Inferior parietal cortex (tissue), 1 donor: ENCODE measurements at regions not wholly inside any gene's neighbourhood (a gene's known extent, or its start where the extent isn't known, plus 50 kb on each side); places are given as distances from the start of the nearest gene placed in this dataset.

Experiments
- DNase-seq: peaks from one replicate; pipeline ENCODE4 v3.0.0-alpha.2; 2016; ENCODE audit errors: extremely low spot score

DNA sequence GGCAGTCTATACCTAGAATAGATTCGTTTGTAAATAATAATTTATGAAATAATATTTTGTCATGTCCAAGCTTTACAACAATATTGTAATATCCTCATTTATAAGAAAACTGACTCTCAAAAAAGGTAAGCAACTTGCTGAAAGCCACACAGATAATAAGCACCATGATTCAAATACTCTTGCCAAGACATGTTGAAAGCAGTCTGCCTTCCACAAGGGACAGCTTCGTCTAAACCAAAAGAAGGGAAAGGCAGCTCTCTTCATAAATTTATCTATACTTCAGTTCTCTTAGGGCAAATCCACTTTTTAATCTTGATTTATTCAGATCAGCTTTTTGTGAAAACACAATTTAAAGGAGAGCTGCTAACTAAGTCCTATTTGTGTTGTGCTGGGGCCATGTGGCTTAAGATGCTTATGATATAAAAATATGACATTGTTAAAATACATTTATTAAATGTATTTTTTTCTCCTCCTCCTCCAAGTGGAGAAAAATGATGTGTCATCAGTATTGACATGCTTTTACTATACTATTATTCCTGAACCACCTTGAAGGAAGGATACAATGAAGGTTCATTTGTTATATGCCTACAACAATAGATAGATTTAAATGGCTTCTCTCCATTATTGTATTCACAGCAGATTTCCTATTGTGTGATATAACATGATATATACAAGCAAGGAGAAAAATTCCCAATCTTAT, 737.0 kb downstream of the HDGFL1 start:
- DNase-seq, result no peak

- no peak for DNase-seq
Measured at GRCh38 chr6:23307516-23307915, 738.1 kb downstream of the HDGFL1 start.

DNA sequence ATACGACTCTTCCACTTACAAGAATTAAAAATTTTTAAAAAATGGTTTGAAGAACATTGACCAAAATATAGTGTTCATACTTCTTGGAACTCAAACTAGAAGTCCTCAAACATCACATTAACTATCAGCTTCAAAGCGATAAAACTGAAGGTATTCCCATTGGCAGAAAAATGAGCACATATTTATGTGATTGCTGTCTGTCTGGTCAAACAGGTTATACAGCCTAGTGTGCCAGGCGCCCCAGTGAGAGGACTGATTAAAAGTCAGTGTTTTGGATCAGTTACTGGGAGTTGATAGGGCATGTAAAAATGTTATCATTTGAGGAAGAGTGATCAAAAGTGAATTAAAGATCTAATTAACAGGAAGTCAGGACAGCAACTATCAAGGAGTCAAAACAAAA, 738.8 kb downstream of the HDGFL1 start:
- no peak for DNase-seq

DNA sequence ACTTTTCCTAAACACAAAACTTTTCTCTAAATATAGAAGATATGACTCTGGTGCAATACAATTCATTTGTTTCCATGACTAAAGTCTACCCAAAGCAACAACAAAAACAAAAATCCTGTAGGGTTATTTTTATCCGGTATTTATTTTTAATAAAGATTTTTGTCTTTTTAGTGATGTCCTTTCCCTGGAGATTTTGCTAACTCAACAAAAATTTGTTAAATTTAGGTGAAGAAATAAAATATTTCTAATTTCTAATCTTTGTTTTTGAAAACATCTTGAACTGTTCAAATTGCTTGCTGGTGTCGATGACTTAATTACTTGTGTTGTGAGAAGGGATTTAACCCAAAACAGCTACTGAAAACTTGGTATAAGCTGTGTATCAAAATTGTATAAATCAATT, 741.8 kb downstream of the HDGFL1 start:
- no peak for DNase-seq

- DNase-seq, result no peak
Measured at GRCh38 chr6:23316131-23316530, 746.8 kb downstream of the HDGFL1 start.

- DNase-seq, result peak; percentile 36
Measured at GRCh38 chr6:23316931-23317330, 747.6 kb downstream of the HDGFL1 start.

GRCh38 chr6:23319582-23319981, 750.2 kb downstream of the HDGFL1 start:
- no peak for DNase-seq

DNA sequence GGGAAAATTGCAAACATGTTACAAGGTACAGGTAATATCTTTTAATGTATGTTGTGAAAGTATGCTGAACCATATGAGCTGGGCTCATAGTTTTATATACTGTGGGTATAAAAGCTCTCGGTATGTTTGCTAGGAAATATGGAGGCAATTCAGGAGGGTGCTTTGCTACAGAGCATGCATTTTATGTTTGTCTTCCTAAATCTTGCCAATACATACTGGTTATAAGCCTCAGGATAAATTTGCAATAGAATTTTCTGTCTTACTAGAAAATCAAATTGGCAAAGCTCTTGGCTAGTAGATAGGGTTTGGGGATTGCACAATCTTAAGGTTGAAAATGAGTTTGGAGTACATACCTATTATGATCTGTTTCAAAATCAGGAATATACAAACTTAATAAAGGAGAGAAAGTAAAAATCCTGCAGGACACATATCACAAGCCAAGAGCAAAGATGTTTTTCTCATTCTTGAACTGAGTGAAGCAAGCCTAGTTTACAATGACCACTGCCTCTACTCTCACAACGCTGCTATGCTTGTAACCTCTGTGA, 751.2 kb downstream of the HDGFL1 start:
- DNase-seq, result no peak

DNA sequence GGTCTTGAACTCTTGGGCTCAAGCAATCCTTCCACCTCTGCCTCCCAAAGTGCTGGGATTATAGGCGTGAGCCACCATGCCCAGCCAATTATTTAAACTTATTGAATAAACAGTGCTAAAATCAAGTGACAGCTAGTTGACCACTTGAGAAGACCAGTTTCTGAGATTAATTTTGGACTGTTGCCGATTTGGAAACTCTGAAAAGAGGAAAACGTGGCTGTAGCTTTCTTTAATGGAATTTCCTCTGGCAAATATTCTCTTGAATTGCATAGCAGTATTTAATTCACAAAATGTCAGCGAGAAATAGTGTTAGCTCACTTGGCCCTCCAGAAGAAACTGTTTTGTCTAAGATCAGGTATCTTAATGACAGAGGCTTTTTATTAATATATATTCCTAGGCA, 754.5 kb downstream of the HDGFL1 start:
- DNase-seq, result no peak

- no peak for DNase-seq
Measured at GRCh38 chr6:23325065-23325464, 755.7 kb downstream of the HDGFL1 start.

GRCh38 chr6:23327621-23328020, 758.3 kb downstream of the HDGFL1 start:
- DNase-seq, result no peak

GRCh38 chr6:23329086-23329485, 759.7 kb downstream of the HDGFL1 start:
- no peak for DNase-seq

DNA sequence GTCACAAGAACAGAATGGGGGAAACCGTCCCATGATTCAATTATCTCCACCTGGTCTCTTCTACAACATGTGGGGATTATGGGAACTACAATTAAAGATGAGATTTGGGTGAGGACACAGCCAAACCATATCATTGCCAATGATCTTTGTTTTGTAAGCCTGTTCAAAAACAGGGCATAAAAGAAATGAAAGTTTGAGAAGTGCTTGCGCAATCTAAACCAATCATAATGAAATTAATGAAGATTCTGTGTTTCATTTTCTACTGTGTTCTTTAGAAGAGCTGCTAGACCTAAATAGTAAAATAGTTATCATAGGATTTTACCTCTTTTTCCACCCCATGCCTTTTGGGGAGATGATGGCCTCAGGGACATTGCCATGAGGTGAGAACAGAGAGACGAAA, 761.3 kb downstream of the HDGFL1 start:
- DNase-seq, result no peak

- DNase-seq, result no peak
Measured at GRCh38 chr6:23334360-23334759, 765.0 kb downstream of the HDGFL1 start.

- no peak for DNase-seq
Measured at GRCh38 chr6:23335894-23336293, 766.5 kb downstream of the HDGFL1 start.

DNA sequence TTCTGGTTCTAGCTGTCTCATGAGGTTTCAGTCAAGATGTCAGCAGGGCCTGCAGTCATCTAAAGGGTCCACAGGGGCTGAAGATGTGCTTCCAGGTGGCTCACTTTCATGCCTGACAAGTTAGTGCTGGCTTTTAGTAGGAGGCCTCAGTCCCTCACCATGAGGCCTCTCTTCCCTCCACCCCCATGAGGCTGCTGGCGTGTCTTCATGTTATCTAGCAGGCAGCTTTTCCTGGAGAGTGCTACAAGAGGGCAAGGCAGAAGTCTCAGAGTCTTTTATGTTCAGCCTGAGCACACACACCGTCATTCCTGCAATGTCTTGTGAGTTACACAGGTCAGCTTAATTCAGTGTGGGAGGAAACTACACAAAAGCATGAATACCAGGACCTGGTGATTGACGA, 769.9 kb downstream of the HDGFL1 start:
- no peak for DNase-seq

GRCh38 chr6:23340271-23340670, 770.9 kb downstream of the HDGFL1 start:
- no peak for DNase-seq

GRCh38 chr6:23343610-23344306, 774.4 kb downstream of the HDGFL1 start:
- no peak for DNase-seq

DNA sequence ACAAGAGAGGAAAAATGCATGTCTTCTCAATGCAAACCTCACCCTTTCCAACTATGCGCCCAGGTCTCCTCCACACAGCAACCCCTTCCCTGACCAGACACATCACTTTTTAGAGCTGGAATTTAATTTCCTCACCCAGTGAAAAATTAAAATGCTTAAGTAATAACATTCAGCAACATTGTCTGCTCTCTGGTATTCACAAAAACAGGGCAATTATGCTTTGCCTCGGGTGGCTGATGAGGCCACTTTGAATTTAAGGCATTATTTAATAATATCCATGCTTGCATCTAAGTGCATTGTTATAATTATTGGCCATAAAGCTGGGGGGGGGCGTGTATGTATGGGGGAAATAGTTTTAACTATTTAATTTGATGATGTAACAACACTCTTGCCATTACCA, 777.8 kb upstream of the NRSN1 start:
- no peak for DNase-seq

GRCh38 chr6:23349521-23350147, 776.4 kb upstream of the NRSN1 start:
- no peak for DNase-seq

DNA sequence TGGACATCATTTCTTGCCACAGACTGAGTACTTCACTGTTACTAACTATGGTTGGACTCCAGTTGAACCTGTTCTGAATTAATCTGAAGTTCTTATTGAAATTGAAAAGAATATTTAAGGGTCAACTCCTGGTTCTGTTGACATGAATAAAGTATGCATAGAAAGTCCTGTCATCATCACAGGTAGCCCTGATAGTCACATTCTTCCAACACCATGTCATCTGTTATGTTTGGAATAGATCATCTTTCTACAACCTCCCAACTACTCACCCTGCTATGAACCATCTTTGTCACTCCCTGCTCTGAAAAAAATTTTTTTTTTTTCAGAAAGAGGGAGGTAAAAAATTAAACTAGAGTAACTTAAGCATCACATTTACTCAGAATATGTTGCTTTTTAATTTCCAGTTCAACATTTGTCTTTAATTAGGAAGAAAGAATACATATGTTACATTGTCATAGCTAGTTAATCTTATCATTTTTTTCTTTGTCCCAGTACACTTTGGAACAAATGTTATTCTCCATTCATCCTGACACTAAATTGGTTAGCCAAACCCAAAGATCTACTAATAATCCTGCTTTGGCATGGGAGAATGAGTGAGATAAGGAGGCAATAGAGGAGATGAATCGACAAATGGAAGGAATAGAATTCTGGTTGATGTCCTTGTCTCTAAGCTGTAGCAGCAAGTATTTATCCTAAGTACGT, 775.1 kb upstream of the NRSN1 start:
- no peak for DNase-seq

GRCh38 chr6:23354004-23354403, 772.0 kb upstream of the NRSN1 start:
- no peak for DNase-seq
